Adrenal gland (tissue), 5 donors: ENCODE measurements at regions not wholly inside any gene's neighbourhood (a gene's known extent, or its start where the extent isn't known, plus 50 kb on each side); places are given as distances from the start of the nearest gene placed in this dataset.

Source experiments
- CTCF ChIP-seq, 6 experiments: fragments of 450-650 bp in 4 of 6; fragments of 200-600 bp in 2 of 6; sonication (generic) in 1 of 6; IDR thresholded peaks; 1 replicate in 5 of 6; 2 replicates in 1 of 6; pipeline versions ENCODE4 v1.5.1 to v1.8.0; 2016 to 2021; ENCODE audit warnings: antibody characterized with exemption in 6 of 6, mild to moderate bottlenecking in 2 of 6, moderate library complexity in 1 of 6
- POLR2A ChIP-seq, 2 donors: fragments of 450-650 bp; IDR thresholded peaks; one replicate each; pipeline ENCODE4 v1.6.1; 2017; ENCODE audit warnings: antibody characterized with exemption in 2 of 2, mild to moderate bottlenecking in 2 of 2, moderate library complexity in 1 of 2
- donor health status: DM: no; HTN: no; CAD: no.

DNA sequence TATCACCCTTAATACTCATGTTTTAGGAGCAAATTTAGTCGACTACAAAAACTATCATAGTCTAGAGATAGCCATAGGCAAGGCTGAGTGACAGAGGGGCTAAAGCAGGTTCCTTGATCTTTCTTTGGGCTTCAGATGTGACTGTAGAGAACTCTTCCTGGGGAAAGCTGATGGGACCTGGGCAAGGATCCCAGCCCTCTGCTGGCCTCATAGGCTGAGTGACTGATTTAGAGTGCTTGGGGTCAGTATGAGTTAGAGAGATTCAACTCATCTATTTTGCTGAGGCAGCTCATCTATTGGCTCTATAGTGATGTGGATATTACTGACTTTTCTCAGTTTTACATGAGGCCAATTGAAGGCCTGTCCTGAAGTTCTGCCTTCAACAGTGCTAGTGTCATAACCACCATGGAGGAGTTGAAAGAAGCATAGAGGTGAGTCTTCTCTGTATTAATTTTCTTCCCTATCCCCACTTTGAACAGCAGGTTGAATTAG lies 81.6 kb downstream of the SAMD9 start:
- no peak for TF ChIP-seq CTCF (IDR thresholded peaks at IDR 0.05)
- no peak for TF ChIP-seq POLR2A (IDR thresholded peaks at IDR 0.05)
